Sigmoid colon (tissue), 6 donors: ENCODE measurements at regions not wholly inside any gene's neighbourhood (a gene's known extent, or its start where the extent isn't known, plus 50 kb on each side); places are given as distances from the start of the nearest gene placed in this dataset.
A peak's percentile ranks its signal among the peaks of the same experiment; 100 is the strongest.
"Not testable (repeated sequence)": the region's sequence is repeated elsewhere in the genome, so short reads cannot be mapped to it uniquely, and the experiment has no call there.

Experiments
- DNase-seq: peaks from one replicate; pipeline ENCODE4 v3.0.0-alpha.2; 2019
- H3K27ac ChIP-seq, 4 donors: fragments of 200-600 bp; sonication (generic); one replicate each; pipeline ENCODE4 v1.5.1; 2016 to 2019; ENCODE audit warnings: mild to moderate bottlenecking in 1 of 4
- H3K27me3 ChIP-seq, 3 donors: fragments of 200-600 bp; sonication (generic); one replicate each; pipeline ENCODE4 v1.5.1; 2019; ENCODE audit warnings: mild to moderate bottlenecking in 1 of 3
- H3K36me3 ChIP-seq, 4 donors: fragments of 200-600 bp; sonication (generic); one replicate each; pipeline ENCODE4 v1.5.1; 2016 to 2019
- H3K4me1 ChIP-seq, 4 donors: fragments of 200-600 bp; sonication (generic); one replicate each; pipeline ENCODE4 v1.5.1; 2017 to 2019
- H3K4me3 ChIP-seq, 4 donors: fragments of 200-600 bp; sonication (generic); one replicate each; pipeline ENCODE4 v1.5.1; 2017 to 2019; ENCODE audit warnings: mild to moderate bottlenecking in 2 of 4, moderate library complexity in 1 of 4
- H3K9me3 ChIP-seq, 4 donors: fragments of 200-600 bp in 3 of 4; sonication (generic) in 3 of 4; one replicate each; pipeline versions ENCODE4 v1.5.1 to v1.6.1; 2013 to 2019
- EP300 ChIP-seq, 4 donors: sonication (generic); formaldehyde crosslinking; IDR thresholded peaks; one replicate each; pipeline ENCODE4 v1.6.1; 2017; ENCODE audit warnings: antibody characterized with exemption in 4 of 4
- POLR2A ChIP-seq, 2 donors: fragments of 450-650 bp; IDR thresholded peaks; one replicate each; pipeline ENCODE4 v1.6.1; 2016; ENCODE audit warnings: antibody characterized with exemption in 2 of 2, mild to moderate bottlenecking in 2 of 2, moderate library complexity in 2 of 2
- POLR2AphosphoS5 ChIP-seq, 4 donors: sonication (generic); formaldehyde crosslinking; IDR thresholded peaks; one replicate each; pipeline ENCODE4 v1.6.1; 2017; ENCODE audit warnings: antibody characterized with exemption in 4 of 4
- WGBS, 2 donors: extraction: QIAGEN DNeasy Blood & Tissue Kit; methylation state at CpG; one replicate each; pipeline ENCODE4 v1.1.7; 2013; 5-methylcytosine and 5-hydroxymethylcytosine counted together
- intact Hi-C: fragments of 100-400 bp; cut with DNase I; formaldehyde crosslinking; loops from one replicate; pipeline ENCODE4 v1.15.1; 2023
- TF ChIP-seq, protein P1 (sequence below), 4 experiments: fragments of 450-650 bp in 3 of 4; fragments of 200-600 bp in 1 of 4; IDR thresholded peaks; one replicate each; pipeline ENCODE4 v1.5.1; 2016 to 2019; ENCODE audit warnings: antibody characterized with exemption in 4 of 4, mild to moderate bottlenecking in 3 of 4, moderate library complexity in 2 of 4
- donor health status: healthy with polysubstance abuse.
- donor health status: healthy.

DNA sequence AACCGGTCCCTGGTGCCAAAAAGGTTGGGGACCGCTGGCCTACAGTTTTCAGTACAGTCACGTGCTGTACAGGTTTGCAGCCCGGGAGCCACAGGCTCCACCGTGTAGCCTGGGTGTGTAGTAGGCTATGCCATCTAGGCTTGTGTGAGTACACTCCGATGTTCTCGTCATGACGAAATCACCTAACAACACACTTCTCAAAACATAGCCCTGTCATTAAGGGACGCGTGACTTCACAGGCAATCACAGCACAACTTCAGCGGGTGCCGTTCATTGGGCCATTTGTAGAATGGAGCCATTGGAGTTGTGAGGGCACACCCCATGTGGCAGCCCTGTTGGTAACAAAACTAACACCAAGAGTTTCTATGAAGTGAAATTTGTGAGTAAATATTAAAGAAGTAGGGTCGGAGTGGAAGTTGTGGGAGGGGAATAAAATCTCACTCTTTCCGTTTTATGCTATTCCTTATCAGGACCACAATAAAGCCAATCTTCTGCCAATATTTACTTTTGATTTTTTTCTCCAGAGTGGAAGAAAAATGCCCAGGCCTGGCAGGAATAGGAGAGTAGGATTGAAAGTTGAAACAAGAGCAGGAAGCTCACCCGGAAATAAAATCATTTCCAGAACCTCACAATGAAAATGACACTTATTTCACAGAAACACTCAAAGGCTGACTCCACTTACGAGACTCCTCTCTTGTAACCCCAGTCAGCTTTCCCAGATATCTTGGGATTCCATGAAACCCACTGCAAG is 63.7 kb upstream of the PTPN1 start:
- Histone ChIP-seq H3K9me3 (no peaks in the 10 kb centered on the region), H3K4me1 (peaks cover 0 to 8% (median 7%) of the 10 kb centered on the region in 4 donors), H3K36me3 (no peaks in the 10 kb centered on the region), H3K27ac (no peak overlapping the region), H3K27me3 (no peaks in the 10 kb centered on the region), H3K4me3 (no peak overlapping the region)
- WGBS, 2 donors: 15 to 65% methylated on average over 16 of the region's 16 CpGs
- no peak for DNase-seq
- TF ChIP-seq POLR2AphosphoS5 (IDR thresholded peaks at IDR 0.05): no peak
- TF ChIP-seq, protein P1, sequence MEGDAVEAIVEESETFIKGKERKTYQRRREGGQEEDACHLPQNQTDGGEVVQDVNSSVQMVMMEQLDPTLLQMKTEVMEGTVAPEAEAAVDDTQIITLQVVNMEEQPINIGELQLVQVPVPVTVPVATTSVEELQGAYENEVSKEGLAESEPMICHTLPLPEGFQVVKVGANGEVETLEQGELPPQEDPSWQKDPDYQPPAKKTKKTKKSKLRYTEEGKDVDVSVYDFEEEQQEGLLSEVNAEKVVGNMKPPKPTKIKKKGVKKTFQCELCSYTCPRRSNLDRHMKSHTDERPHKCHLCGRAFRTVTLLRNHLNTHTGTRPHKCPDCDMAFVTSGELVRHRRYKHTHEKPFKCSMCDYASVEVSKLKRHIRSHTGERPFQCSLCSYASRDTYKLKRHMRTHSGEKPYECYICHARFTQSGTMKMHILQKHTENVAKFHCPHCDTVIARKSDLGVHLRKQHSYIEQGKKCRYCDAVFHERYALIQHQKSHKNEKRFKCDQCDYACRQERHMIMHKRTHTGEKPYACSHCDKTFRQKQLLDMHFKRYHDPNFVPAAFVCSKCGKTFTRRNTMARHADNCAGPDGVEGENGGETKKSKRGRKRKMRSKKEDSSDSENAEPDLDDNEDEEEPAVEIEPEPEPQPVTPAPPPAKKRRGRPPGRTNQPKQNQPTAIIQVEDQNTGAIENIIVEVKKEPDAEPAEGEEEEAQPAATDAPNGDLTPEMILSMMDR (IDR thresholded peaks at IDR 0.05): no peak
- TF ChIP-seq POLR2A (IDR thresholded peaks at IDR 0.05): no peak
- no peak for TF ChIP-seq EP300 (IDR thresholded peaks at IDR 0.05)
- intact Hi-C loops: no loop called here

DNA sequence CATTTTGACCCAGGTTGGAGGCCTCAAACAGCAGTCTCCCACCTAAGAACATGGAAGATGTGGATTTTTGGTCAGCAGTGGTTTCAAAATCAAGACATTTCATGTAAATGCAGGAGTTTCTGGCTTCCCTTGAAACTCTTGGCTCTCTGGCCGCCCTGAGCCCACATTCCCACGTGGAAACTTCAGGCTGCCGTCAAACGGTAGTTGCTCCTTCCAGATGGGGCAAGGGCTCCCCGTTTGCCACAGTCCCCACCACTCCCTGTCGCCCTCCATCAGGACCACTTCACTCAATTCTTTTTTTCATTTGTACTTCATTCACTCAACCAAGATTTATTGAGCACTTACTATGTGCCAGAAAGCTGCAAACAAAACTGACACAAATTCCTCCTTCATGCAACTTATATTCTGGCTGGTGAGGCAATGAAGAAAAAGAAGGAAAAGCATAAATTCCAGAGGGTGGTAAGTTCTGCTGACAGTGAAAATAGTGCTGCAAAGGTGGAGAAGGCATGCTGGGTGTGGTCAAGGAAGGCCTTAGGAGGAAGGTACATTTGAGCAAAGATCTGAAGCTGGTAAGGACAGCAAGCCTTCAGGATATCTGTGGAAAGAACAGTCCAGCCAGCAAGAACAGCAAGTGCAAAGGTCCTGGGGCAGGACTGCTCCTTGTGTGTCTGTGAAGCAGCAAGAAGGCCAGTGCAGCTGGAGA is 62.9 kb upstream of the PTPN1 start:
- Histone ChIP-seq H3K4me3 (no peak overlapping the region), H3K9me3 (no peaks in the 10 kb centered on the region), H3K27ac (no peak overlapping the region), H3K27me3 (no peaks in the 10 kb centered on the region), H3K36me3 (no peaks in the 10 kb centered on the region), H3K4me1 (peaks cover 0 to 8% (median 7%) of the 10 kb centered on the region in 4 donors)
- 85 to 89% methylated on average over 6 of the region's 6 CpGs for WGBS, 2 donors
- intact Hi-C loops: no loop called here
- DNase-seq: no peak
- no peak for TF ChIP-seq POLR2A (IDR thresholded peaks at IDR 0.05)
- TF ChIP-seq EP300 (IDR thresholded peaks at IDR 0.05): no peak
- TF ChIP-seq, protein P1 (IDR thresholded peaks at IDR 0.05): no peak
- TF ChIP-seq POLR2AphosphoS5 (IDR thresholded peaks at IDR 0.05): no peak

DNA sequence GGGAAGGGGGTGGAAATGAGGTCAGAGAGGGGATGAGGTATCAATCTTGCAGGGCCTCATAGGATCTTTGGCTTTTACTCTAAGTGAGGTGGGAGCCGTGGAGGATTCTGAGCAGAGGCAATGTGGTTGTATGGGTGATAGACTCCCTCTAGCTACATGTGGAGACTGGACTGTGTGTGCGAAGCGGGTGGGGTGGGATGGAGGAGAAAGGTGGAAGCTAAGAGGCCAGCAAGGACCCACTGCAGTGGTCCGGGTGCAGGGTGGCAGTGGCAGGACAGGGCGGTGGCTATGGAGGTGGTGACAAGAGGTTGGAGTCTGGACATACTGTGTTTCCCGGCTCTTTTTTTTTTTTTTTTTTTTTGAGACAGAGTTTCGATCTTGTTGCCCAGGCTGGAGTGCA is 62.4 kb upstream of the PTPN1 start:
- intact Hi-C loops: no loop called here
- DNase-seq: no peak

DNA sequence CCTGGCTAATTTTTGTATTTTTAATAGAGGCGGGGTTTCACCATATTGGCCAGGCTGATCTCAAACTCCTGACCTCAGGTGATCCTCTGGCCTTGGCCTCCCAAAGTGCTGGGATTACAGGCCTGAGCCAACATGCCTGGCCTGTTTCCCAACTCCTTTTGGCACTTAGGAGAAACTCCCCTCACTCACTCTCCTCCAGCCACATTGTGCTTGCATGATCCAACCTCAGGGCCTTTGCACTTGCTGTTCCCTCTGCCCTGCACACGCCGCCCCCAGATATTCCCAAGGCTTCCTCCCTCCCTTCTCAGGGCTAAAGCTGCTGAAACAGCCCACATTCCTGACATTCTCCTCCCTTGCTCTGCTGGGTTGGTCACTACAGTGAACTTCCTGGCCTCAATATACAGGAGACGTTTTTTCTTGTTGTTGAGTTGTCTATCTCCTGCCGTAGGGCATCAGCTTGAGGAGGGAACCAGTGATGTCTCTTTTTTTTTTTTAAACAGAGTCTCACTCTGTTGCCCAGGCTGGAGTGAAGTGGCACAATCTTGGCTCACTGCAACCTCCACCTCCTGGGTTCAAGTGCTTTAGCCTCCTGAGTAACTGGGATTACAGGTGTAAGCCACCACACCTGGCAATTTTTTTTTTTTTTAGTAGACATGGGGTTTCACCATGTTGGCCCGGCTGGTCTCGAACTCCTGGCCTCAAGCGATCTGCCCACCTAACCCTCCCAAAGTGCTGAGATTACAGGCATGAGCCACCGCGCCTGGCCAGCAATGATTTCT is 61.4 kb upstream of the PTPN1 start:
- DNase-seq, H3K4me3 ChIP-seq, H3K36me3 ChIP-seq, H3K4me1 ChIP-seq, intact Hi-C loops, H3K9me3 ChIP-seq, H3K27me3 ChIP-seq: not testable (repeated sequence)
- WGBS, 2 donors: 94 to 95% methylated on average over 10 of the region's 10 CpGs
- H3K27ac ChIP-seq: peak overlapping the region in 1 of 4 donors; percentile 42

More for the DNA sequence above, 62.4 kb upstream of the PTPN1 start:
- Histone ChIP-seq H3K27ac (no peak overlapping the region), H3K9me3 (no peaks in the 10 kb centered on the region), H3K4me1 (peaks cover 0 to 8% (median 5%) of the 10 kb centered on the region in 4 donors), H3K4me3 (no peak overlapping the region), H3K27me3 (no peaks in the 10 kb centered on the region), H3K36me3 (no peaks in the 10 kb centered on the region)
- 92 to 97% methylated on average over 7 of the region's 7 CpGs for WGBS, 2 donors
- no peak for TF ChIP-seq EP300 (IDR thresholded peaks at IDR 0.05)
- no peak for TF ChIP-seq POLR2A (IDR thresholded peaks at IDR 0.05)
- no peak for TF ChIP-seq POLR2AphosphoS5 (IDR thresholded peaks at IDR 0.05)
- TF ChIP-seq, protein P1 (IDR thresholded peaks at IDR 0.05): no peak
